HG03457 (cell line): ENCODE measurements at regions not wholly inside any gene's neighbourhood (a gene's known extent, or its start where the extent isn't known, plus 50 kb on each side); places are given as distances from the start of the nearest gene placed in this dataset.

Experiments
- ATAC-seq: cut with Tn5 transposase; IDR thresholded peaks from one replicate; pipeline ENCODE4 v1.9.1; 2021; ENCODE audit warnings: moderate number of reproducible peaks; ENCODE audit not compliant: unreplicated experiment

DNA sequence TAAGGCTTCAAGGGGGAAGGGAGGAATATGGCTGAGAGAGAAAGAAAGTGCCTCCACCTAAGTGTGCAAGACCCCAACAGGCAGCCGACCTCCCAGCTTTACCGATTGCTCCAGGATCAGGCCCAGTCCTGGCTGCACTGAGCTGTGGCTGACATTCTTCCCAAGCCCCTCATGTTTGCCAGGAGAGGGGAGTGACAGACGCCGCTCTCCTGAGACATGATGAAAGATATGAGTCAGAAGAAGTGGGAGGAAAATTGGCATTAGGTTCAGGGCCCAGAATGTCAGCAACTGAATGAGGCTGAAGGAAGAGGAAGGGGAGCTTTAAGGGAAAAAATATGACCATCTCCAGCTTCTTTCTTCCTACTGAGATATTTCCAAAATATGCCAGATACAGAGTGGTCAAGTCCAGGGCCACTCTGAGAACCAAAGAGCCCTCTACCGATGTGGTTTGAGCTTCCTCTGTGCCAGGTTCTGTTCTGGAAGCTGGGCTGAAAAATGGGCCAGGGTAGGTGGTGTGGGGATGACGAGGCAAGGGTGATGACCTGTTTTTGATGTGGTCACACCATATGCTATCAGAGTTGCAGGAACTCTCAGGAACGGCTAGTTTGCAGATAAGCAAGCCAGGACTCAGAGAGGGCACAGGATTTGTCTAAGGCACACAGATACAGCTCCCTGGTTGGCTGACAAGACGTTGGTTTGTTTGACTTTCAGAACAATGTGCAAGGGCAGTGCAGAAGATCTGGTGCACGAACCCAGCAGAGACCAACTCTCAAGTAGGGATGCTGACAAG, 176.7 kb downstream of the SOX9 start:
- ATAC-seq: no peak

DNA sequence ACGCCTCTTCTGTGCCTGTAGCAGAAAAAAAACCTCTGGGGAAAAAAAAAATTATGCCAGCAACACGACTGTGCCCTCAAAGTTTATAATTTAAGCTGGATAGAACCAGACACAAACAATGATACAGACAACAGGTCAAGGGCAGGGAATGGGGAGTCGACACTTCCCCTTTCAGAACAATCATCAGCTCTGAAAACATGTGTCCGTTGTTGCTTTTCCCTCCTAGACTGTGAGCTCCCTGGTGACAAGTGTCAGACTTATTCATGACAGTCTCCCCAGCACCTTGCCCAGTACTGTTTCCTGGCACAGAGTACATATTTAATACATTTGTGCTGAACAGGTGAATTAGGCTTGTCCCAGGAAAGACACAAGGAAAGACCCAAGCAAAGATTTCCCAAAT, 178.3 kb downstream of the SOX9 start:
- ATAC-seq: no peak

DNA sequence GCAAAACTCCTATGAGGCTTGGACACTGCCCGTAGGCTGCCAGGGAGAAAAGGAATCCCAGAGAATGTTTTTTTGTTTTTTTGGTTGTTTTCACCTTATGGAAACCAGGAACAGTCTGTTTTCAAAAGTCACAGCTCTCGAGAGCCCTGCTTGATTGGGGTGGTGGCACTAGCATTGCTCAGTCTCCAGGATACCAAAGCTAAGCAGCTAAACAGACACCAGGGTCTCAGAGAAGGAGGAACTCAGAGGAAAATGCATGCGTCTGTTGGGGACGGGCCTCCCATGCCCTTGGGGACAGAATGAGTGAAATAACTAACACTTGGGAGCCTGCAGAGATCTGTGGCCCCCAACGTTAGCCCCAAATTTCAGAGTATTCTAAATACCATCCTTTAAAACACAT, 178.8 kb downstream of the SOX9 start:
- ATAC-seq: no peak

DNA sequence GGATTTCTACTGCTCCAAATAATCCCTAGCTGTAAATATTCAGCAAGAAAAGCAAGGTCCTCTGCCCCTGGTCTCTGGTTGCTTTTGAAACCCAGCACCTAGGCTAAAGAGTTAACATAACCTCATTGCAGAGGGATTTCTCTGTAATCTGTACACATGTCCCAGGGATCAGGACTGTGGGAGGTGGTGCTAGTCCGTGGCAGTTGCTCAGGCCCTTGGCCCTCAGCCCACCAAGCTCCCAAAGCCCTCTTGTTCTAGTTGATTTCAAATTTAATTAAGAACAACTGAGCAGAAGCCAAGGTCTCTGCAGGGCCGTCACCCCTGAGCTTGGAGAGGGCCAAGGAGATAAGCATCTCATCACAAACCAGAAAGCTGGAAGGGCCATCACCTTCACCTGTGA, 181.1 kb downstream of the SOX9 start:
- no peak for ATAC-seq

DNA sequence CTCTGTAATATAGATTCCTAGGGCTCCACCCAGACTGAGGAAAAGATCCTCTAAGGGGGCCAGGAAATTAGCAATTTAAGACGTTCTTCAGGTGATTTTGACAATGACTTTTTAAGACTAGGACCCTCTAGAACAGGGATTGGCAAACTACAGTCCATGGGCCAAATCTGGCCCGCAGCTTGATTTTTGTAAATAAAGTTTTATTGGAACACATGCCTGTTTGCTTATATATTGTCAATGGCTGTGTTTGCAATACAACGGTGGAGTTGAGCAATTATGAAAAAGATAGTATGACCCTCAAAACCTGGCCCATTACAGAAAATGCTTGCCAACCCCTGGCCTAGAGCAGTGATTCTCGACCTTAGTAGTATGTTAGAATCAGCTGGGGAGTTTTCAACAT, 181.9 kb downstream of the SOX9 start:
- ATAC-seq: no peak

DNA sequence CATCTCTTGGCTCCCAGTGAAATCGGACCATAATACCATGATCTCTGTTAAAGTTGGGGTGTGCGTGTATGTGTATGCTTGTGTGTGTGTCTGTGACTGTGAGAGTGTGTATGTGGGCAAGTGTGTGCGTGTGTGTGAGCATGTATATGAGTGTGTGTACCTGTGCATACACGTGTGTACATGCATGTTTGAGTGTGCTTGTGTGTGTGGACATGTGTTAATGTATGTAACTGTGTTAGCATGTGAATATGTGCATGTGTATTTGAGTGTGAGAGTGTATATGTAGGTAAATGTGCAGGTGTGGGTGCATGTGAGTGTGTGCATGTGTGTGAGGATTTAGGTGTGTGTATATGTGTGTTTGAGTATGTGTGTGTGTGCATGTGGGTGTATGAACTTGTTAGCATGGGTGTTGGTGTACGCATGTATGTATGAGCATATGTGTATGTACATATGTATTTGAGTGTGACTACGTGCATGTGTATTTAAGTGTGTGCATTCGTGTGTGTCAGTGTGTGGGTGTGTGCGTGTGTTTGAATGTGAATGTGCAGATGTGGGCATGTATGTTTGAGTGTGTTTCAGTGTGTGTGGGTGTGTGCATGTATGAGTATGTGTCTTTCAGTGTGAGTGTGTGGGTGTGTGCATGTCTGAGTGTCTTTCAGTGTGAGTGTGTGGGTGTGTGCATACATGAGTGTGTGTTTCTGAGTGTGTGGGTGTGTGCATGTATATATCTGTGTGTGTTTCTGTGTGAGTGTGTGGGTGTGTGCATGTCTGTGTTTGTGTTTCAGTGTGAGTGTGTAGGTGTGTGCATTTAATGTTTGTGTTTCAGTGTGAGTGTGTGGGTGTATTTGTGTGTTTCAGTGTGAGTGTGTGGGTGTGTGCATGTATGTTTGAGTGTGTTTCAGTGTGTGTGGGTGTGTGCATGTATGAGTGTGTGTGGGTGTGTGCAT, 183.2 kb downstream of the SOX9 start:
- no peak for ATAC-seq

DNA sequence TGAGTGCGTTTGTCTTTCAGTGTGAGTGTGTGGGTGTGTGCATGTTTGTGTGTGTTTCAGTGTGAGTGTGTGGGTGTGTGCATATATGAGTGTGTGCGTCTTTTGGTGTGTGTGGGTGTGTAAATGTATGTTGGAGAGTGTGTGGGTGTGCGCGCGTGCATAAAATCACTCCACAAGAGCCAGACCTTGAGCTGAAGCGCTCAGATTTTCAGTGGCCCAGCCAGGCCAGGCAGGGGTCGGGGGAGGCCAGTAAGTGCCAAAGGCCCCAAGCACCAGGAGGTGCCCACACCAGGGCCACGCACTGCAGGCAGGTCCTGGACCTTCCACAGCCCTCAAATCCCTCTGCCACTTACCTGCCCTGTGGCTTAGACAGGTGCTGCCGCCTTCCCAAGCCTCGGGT, 184.0 kb downstream of the SOX9 start:
- no peak for ATAC-seq

GRCh38 chr17:72305472-72305871, 184.7 kb downstream of the SOX9 start:
- ATAC-seq: no peak

- no peak for ATAC-seq
Observed at GRCh38 chr17:72306037-72306436, 185.2 kb downstream of the SOX9 start.

DNA sequence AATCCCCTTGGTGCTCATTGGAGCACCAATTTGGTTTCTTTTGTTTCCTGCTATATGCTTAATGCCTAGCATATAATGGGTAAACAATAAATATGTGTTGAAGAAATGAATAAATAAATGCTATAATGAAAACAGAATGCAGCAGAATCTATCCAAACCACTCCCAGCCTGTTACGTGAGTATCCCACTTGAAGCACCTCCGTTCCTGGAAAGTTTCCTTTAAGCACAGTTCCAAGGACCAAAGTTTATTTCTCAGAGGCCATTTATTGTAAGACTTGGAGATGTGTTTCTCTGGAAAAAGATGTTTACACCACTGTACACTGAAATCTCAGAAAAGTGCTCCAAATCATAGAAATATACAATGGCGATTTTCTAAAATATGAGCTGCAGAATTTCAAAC, 187.0 kb downstream of the SOX9 start:
- no peak for ATAC-seq

GRCh38 chr17:72308744-72309385, 188.0 kb downstream of the SOX9 start:
- no peak for ATAC-seq

DNA sequence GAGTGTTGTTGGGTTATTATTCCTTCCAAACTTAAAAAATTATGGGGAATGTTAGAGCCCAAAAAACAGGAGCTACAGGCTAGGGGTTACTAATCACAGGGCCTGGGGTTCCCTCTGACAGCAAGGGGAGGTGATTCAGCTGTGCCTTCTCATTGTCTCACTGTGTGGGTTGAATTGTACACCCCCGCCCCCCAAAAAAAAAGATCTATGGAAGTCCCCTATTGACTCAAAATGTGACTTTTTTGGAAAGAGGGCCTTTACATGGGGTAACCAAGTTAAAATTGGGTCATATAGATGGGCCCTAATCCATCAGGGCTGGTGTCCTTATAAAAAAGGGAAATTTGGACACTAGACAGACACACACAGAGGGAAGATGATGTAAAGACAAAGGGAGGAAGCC, 190.2 kb downstream of the SOX9 start:
- ATAC-seq: no peak

DNA sequence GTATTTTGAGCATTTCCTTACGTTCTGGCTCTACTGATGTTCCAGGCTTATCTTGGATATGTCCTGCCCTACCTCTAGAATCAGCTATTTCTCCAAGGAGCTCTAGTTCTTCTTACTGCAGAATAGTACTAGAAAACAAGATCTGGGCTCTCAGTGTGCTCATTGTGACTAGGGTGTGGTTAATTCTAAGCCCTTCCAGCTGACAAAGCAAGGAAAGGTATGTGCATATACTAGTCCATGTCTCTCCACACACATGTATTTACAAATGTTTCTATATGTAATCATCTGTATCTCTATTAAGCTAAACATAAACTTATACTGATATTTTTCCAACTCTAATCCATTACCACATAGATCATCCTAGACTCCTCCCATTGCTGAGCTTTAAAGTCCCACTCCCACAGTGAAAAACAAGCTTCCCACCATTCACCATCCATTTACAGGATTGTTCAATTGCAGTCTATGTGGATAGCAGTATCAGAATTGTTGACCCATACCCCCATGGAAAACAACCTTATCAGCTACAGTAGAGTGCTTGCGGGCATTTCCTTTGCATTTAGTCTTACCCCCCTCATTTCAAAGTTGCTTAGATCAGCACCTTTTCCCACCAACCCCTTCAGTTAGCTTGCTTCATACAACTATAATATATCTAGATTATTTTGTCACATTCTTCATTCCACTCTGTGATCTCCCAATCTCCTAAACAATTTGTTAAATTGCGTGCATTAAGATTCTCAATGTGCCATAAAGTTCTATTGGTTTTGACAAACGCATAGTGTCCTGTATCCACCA, 194.5 kb downstream of the SOX9 start:
- ATAC-seq: no peak

GRCh38 chr17:72318131-72318530, 197.3 kb downstream of the SOX9 start:
- ATAC-seq: no peak

GRCh38 chr17:72321896-72322295, 201.1 kb downstream of the SOX9 start:
- ATAC-seq: no peak

GRCh38 chr17:72332367-72332766, 211.5 kb downstream of the SOX9 start:
- no peak for ATAC-seq

DNA sequence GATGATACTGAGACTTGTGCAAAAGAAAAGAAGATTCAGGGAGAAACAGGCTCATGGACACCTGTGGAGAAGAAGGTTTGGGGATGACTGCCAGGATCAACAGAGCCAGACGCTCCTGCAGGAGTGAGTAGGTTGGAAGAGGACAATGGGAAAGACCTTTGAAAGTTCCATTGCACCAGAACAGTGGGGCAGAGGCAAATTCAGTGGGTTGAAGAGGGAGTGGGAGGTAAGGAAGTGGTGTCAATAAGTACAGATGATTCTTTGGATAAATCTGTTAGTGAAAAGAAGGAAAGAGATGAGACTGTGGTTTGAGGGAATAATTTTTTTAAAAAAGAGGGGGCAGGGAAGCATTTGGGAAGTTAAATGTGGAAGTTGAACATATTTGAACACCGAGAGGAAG, 212.8 kb downstream of the SOX9 start:
- no peak for ATAC-seq

GRCh38 chr17:72334205-72334604, 213.4 kb downstream of the SOX9 start:
- no peak for ATAC-seq

DNA sequence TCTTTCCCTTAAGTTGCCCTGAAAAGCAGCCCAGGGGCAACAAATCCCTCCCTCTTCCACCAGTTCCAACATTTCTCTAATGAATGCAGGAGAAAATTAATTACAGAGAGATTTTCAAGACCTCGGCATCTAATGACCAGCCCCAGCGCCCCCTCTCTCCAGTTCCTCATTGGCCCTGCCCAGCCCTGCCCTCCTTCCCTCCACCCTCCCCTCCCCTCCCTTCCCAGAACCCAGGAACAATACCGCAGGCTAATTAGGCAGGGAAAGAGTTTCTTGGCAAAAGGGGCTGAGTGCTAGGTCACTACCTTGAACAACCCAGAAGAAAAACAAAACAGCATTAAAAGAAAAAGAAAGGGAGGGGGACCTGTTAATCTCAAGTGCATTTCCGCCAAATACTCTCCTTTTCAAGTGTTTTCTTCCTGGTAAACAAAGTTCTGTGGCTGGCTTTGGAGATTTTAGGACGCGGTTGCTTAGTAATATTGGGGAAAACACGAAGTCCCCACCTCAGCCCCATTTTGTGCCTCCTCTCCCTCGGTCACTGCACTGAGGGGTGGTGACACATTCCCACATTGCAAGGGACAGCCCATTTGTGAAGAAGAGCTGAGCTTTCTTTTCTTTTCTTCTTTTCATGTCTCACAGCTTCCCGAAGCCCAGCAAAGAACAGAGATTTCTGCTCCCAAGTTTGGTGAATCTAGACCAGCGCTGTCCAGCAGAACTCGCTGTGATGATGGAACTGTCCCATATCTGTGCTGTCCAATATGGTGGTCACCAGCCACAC, 215.4 kb downstream of the SOX9 start:
- no peak for ATAC-seq

- ATAC-seq: no peak
Observed at GRCh38 chr17:72336804-72337070, 215.9 kb downstream of the SOX9 start.
